ENCODE measurements at regions not wholly inside any gene's neighbourhood (a gene's known extent, or its start where the extent isn't known, plus 50 kb on each side); places are given as distances from the start of the nearest gene placed in this dataset.
"Not testable (repeated sequence)": the region's sequence is repeated elsewhere in the genome, so short reads cannot be mapped to it uniquely, and the experiment has no call there.

DNA sequence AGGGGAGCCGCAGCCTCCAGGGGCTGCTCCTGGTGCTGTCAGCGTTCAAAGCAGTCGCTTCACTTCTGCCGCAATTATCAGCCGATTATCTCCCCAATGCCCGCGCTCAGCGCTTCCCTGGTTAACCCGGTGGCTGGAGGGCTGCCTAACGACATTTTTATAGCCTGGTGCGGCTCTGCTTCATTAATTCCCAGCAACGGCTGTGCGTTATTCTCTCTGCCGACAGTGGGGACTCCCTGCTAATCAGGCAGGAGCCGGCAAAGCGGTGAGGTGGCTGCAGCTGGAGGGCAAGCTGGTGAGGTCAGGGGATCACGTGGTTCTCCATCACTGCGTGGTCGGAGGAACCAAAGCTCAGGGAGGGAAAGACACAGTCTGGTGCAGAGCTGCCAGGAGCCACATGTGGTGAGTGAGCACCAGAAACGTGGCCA lies 62.9 kb downstream of the GLRX5 start:
- peak; percentile 10 for DNase-seq

DNA sequence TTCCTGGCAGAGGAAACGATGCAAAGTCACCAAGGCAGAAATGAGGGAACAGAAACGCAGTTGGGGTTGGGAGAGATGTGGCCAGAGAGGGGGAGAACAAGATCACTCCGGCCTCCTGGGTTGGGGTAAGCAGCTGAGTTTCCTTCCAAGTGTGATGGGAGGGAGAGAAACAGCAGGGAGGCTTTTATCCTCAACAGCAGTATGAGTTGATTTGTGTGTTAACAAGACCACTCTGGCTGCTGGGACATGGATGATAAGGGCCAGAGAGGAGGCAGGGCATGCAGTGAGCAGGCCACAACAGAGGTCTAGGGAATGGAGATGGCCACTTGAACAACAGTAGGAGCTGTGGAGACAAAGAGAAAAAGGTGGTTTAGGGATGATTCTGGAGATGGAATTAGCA lies 66.8 kb downstream of the GLRX5 start:
- DNase-seq = no peak

DNA sequence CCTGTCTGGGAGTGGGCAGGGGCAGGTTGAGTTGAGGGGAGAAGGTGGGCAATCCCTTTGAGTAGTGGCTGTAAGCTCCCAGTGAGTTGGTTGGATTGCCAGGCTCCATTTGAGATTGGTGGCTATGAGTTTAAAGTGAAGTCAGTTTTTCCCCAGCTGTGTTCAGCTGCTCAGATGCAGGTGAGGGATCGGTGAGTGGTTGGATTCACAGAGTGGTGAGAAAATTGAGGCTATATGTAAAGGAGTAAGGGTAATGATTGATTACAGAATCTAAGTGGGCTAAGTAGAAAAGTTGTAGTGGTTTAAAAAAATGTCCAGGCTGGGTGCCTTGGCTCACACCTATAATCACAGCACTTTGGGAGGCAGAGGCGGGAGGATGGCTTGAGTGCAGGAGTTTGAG lies 68.6 kb downstream of the GLRX5 start:
- no peak for DNase-seq

DNA sequence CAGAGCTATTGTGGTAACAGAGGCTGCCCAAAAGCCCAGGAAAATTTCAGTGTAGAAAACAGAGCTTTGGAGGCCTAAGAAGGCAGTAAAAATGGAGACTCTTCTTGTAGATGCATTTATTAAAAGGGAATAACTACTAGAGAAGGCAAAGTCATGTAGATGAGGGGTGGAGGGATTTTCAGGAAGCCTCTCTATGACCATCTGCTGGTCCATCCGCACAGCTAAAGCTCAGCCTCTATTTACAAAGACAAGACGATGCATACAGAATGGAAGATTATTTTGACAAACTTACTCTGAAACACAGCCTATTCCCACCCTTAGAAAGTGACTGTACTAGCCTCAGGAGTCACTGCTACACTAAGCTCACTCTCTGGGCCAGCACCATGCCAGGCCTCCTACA lies 71.4 kb downstream of the GLRX5 start:
- no peak for DNase-seq

DNA sequence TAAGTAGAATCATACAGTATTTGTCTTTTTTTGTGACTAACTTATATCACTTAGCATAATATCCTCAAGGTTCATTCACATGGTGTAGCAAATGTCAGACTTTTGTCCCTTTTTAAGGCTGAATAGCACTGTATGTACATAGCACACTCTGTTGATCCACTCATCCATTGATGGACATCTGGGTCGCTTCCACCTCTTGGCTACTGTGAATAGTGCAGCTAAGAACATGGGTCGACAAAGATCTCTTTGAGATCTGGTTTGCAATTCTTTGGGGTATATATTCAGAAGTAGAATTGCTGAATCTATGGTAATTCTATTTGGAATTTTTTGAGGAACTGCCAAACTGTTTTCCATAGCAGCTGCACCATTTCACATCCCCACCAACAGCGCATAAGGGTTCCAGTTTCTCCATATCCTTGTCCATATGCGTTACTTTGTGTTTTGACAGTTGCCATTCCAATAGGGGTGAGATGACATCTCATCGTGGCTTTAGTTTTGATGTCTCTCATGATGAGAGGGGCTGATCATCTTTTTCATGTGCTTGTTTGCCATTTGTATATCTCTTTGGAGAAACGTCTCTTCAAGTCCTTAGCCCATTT lies 73.9 kb downstream of the GLRX5 start:
- DNase-seq = no peak

DNA sequence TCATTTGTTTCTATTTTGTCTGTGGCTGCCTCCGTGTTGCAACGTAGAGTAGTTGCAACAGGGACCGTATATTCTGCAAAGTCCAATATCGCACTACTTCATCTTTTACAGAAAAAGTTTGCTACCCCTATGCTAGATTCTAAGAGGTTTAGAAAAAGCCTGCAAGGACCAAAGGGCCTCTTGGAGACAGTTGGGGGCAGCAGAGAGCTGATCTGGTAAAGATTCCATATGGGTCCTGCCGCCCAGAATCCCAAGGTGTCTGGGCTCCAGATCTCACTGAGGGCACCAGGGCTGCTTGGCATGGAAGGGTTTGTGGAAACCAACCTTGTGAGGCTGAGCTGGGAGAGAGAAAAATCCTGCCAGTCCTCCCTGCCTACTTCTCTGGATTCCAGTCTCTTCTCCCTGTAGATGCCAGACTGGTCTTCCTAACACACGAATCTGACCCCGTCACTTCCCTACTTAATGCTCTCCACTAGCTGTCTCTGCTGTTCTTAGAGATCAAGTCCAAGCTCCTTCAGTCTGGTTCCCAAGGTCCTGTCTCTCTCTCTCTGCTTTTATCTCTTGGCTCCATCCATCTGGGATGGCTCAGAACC lies 74.6 kb downstream of the GLRX5 start:
- DNase-seq = peak; percentile 15

DNA sequence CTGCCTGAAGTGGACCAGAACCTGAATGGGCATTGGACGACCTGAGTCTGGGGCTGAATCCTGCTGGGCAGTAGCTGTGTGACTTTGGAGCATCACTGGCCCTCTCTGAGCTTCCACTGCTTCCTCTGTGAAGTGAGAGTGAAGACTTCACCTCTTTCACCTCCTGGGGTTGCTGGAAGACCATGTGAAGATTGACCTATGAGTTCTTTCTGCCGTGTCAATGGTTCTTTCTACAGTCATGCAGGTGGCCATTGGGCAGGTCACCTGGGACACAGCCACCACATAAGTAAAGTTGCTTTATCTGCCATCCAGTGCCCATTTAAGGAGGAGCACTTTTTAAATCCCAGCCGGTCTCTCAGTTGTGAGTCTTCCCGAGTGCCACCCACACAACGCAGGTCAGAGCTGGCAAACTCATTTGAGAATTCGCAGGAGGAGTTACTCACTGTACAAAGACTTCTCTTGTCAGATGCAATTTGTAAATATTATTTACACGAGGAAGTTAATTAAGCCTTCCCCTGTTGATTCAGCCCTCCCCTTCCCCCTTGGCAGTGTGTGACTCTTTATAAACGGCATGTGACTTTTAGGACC lies 74.8 kb upstream of the TCL1B start:
- DNase-seq = no peak

DNA sequence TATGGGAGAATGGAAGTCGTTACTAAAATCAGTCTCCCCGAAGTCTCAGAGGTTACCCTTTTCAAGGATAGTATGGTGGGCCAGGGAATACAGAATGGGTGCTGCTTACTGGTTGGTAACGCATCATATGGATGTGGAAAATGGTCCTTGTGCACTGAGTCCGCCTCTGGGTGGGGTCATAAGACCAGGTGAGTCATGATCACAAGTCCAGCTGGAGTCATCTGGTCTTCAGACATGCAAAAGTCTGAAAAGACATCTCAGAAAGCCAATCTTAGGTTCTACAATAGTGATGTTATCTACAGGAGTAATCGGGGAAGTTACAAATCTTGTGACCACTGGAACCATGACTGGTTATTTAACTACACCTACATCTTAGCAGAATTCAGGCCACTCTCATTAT lies 71.9 kb upstream of the TCL1B start:
- no peak for DNase-seq

DNA sequence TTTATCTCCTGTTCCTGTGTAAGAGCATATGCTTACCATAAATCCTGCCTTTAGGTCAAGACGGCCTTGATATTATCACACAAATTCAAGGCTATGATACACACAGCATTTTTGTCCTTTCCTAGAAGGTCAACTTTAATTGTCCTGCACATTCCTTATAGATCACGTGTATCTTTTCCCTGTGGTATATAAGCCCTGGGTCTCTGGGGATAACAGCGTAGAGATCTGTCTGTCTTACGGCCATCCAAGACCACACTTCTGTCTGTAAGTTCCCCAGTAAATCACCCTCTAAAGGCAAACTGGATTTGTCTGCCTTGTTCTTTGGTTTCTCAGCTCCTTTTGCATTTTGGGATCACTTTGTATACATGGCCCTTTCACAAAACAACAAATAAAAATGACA lies 69.5 kb upstream of the TCL1B start:
- DNase-seq = no peak

DNA sequence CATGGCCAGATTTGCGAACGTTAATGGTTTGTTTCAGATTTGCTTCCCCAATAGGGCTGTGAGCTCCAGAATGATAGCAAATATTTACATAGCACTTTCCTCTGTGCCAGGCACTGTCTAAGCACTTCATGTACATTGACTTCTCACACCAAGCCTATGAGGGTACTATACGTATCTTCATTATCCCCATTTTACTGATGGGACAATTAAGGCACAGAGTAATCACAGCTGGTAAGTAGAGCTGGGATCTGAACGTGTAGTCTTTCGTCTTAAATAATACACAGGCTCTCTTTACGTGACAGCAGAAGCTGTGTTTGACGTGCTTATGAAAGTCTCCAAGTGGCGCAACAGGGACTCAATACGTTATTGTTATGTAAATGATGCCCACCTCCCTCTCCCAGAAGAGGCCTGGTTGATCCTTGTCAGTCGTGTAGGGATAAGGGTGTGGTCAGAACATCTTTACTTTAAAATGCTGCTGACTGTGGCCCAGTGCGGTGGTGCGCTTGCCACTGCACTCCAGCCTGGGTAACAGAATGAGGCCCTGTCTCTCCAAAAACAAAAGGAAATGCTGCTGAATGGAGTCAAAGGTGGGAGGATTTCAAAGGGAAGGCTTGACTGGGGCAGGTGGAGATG lies 66.3 kb upstream of the TCL1B start:
- DNase-seq = no peak

DNA sequence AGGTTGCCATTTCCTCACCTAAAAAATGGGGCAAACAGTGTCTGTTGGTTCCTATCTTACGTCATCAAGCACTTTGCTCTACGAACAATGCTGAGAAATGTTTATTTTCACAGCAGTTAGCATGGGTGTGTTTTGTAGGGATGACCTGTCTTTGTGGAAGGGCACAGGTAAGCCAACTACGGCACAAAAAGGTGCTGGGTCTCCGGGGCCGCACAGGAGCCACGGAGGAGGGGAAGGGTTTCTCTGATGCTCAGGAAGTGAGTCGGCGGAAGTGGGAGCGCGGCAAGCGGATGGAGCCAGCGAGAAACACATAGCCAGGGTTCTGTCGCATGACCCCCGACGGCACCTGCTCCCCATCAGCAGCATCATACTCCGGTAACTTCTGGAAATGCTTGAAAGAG lies 65.6 kb upstream of the TCL1B start:
- DNase-seq = no peak

DNA sequence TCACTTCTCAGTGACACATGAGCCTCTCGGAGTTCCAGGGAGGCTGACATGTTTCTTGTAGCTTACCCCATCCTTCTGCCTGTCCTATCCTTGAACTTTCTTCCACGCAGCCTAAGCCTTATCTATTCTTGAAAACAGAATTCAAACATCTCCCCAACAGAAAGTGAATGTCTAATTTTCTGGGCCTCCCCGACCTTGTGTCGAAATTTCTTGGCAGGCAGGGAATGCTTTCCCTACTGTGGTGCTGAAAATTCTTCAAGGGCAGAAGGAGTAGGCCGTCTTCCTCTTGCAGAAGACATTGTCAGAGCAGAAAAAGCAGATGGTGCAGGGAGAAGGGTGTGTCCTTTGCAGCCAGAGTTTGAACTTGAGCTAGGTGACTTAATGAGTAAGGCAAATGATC lies 63.0 kb upstream of the TCL1B start:
- no peak for DNase-seq

DNA sequence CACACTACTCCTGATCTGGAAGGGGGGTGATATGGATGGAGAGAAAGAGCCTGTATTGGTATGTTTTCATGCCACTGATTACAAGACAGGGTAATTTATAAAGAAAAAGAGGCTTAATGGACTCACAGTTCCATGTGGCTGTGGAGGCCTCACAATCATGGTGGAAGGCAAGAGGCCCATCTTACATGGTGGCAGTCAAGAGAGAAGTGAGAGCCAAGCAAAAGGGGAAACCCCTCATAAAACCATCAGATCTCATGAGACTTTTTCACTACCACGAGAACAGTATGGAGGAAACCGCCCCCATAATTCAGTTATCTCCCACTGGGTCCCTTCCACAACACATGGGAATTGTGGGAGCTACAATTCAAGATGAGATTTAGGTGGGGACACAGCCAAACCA lies 60.5 kb upstream of the TCL1B start:
- DNase-seq = not testable (repeated sequence)

DNA sequence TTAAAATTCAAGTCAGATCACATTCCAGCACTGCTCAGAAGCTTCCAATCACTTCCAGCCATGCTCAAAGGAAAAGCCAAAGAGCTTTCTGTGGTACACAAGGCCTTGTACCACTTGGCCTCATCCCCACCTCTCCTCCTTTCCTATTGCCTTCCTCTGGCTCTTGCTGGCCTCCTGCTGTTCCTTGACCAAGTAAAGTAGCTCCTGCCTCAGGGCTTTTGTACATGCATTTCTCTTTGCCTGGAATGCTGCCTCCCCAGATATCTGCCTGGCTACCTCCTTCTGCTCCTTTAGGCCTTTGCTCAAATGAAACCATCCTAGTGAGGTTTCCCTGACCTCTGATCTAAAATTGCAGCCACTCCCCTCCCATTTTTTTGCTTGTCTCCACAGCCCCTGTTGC lies 51.2 kb upstream of the TCL1B start:
- no peak for DNase-seq

All from DMS 273 treated with DMSO at 0.1 percent for 48 hours (cell line).